OCI-LY1 (cell line): ENCODE measurements at regions not wholly inside any gene's neighbourhood (a gene's known extent, or its start where the extent isn't known, plus 50 kb on each side); places are given as distances from the start of the nearest gene placed in this dataset.

Experiments
- H2AFZ ChIP-seq: fragments of 200-600 bp; sonication (generic), shearing (Covaris generic); 2 replicates; pipeline ENCODE4 v1.6.0; 2014; ENCODE audit warnings: antibody characterized with exemption, mild to moderate bottlenecking, low read length
- H3F3A ChIP-seq: fragments of 200-600 bp; sonication (generic), shearing (Covaris generic); 2 replicates; pipeline ENCODE4 v1.6.0; 2014; ENCODE audit warnings: mild to moderate bottlenecking, antibody characterized with exemption, low read length, moderate library complexity; ENCODE audit not compliant: insufficient read depth
- H3K27ac ChIP-seq: fragments of 200-600 bp; sonication (generic); 2 replicates; pipeline ENCODE4 v1.5.1; 2014; ENCODE audit warnings: low read length, mixed run types, mild to moderate bottlenecking, low read depth; ENCODE audit not compliant: poor library complexity, severe bottlenecking
- H3K27me3 ChIP-seq: fragments of 200-600 bp; sonication (generic); 2 replicates; pipeline ENCODE4 v1.6.0; 2014; ENCODE audit warnings: antibody characterized with exemption, mild to moderate bottlenecking, low read length, moderate library complexity; ENCODE audit not compliant: insufficient read depth
- H3K36me3 ChIP-seq: fragments of 200-600 bp; sonication (generic); 2 replicates; pipeline ENCODE4 v1.6.1; 2014; ENCODE audit warnings: mild to moderate bottlenecking, antibody characterized with exemption, low read length, moderate library complexity, mixed read lengths; ENCODE audit not compliant: insufficient read depth
- H3K4me1 ChIP-seq: fragments of 200-600 bp; sonication (generic); 2 replicates; pipeline ENCODE4 v1.5.1; 2014; ENCODE audit warnings: mild to moderate bottlenecking, low read length, moderate library complexity; ENCODE audit not compliant: insufficient read depth, severe bottlenecking
- H3K4me2 ChIP-seq: fragments of 200-600 bp; sonication (generic), shearing (Covaris generic); 2 replicates; pipeline ENCODE4 v1.6.1; 2014; ENCODE audit warnings: low read length
- H3K4me3 ChIP-seq: fragments of 200-600 bp; sonication (generic); 2 replicates; pipeline ENCODE4 v1.5.1; 2014; ENCODE audit warnings: low read length, low read depth, mild to moderate bottlenecking, mixed read lengths; ENCODE audit not compliant: poor library complexity, severe bottlenecking
- H3K79me2 ChIP-seq: fragments of 200-600 bp; shearing (Covaris generic); 2 replicates; pipeline ENCODE4 v1.6.1; 2016; ENCODE audit warnings: mixed run types, low read length, mixed read lengths; ENCODE audit not compliant: insufficient read depth
- H3K9ac ChIP-seq: fragments of 200-600 bp; sonication (generic), shearing (Covaris generic); 2 replicates; pipeline ENCODE4 v1.6.1; 2014; ENCODE audit warnings: mild to moderate bottlenecking, low read length, mixed read lengths
- H3K9me2 ChIP-seq: fragments of 200-600 bp; sonication (generic), shearing (Covaris generic); 2 replicates; pipeline ENCODE4 v1.6.1; 2014; ENCODE audit warnings: low read depth, mild to moderate bottlenecking, low read length, mixed read lengths
- H3K9me3 ChIP-seq: fragments of 200-600 bp; shearing (Covaris generic); 2 replicates; pipeline ENCODE4 v1.6.1; 2014; ENCODE audit warnings: low read length, mixed read lengths
- H4K20me1 ChIP-seq: fragments of 200-600 bp; sonication (generic), shearing (Covaris generic); 2 replicates; pipeline ENCODE4 v1.6.0; 2016; ENCODE audit warnings: mild to moderate bottlenecking, low read length; ENCODE audit not compliant: insufficient read depth
- EZH2 ChIP-seq: fragments of 200-600 bp; sonication (generic), shearing (Covaris generic); IDR thresholded peaks from 2 replicates; pipeline ENCODE4 v1.8.0; 2017; ENCODE audit warnings: borderline replicate concordance, mixed run types, mild to moderate bottlenecking, antibody characterized with exemption, low read length, moderate library complexity, mixed read lengths
- TF ChIP-seq, protein P1 (sequence below): fragments of 200-600 bp; sonication (generic), shearing (Covaris generic); IDR thresholded peaks from 2 replicates; pipeline ENCODE4 v1.5.1; 2017; ENCODE audit warnings: mild to moderate bottlenecking, antibody characterized with exemption, low read length, moderate library complexity, mixed read lengths

GRCh38 chr17:34511265-34511664, 68.1 kb upstream of the TMEM132E start:
- Histone ChIP-seq H3K27me3 (no peaks in the 10 kb centered on the region), H3K4me3 (no peak overlapping the region)
- TF ChIP-seq, protein P1, sequence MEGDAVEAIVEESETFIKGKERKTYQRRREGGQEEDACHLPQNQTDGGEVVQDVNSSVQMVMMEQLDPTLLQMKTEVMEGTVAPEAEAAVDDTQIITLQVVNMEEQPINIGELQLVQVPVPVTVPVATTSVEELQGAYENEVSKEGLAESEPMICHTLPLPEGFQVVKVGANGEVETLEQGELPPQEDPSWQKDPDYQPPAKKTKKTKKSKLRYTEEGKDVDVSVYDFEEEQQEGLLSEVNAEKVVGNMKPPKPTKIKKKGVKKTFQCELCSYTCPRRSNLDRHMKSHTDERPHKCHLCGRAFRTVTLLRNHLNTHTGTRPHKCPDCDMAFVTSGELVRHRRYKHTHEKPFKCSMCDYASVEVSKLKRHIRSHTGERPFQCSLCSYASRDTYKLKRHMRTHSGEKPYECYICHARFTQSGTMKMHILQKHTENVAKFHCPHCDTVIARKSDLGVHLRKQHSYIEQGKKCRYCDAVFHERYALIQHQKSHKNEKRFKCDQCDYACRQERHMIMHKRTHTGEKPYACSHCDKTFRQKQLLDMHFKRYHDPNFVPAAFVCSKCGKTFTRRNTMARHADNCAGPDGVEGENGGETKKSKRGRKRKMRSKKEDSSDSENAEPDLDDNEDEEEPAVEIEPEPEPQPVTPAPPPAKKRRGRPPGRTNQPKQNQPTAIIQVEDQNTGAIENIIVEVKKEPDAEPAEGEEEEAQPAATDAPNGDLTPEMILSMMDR = no peak
- TF ChIP-seq EZH2 = no peak

GRCh38 chr17:34504814-34505484, 74.4 kb upstream of the TMEM132E start:
- H3K9me3 ChIP-seq = no peaks in the 10 kb centered on the region
- no peak for TF ChIP-seq EZH2
- TF ChIP-seq, protein P1 = no peak
- no peaks in the 10 kb centered on the region for H4K20me1 ChIP-seq
- no peaks in the 10 kb centered on the region for H3K79me2 ChIP-seq
- no peak overlapping the region for H3K4me2 ChIP-seq
- H3K36me3 ChIP-seq = no peaks in the 10 kb centered on the region
- H3K4me1 ChIP-seq = no peaks in the 10 kb centered on the region
- no peak overlapping the region for H2AFZ ChIP-seq
- H3K9ac ChIP-seq = no peak overlapping the region
- H3K27me3 ChIP-seq = no peaks in the 10 kb centered on the region
- H3F3A ChIP-seq = no peaks in the 10 kb centered on the region
- H3K9me2 ChIP-seq = no peaks in the 10 kb centered on the region
- no peak overlapping the region for H3K27ac ChIP-seq
- H3K4me3 ChIP-seq = no peak overlapping the region

More at GRCh38 chr17:34511265-34511664, 68.1 kb upstream of the TMEM132E start:
- no peak overlapping the region for H3K27ac ChIP-seq
- no peak overlapping the region for H3K4me2 ChIP-seq
- no peak overlapping the region for H3K9ac ChIP-seq
- H2AFZ ChIP-seq = no peak overlapping the region
- no peaks in the 10 kb centered on the region for H3K4me1 ChIP-seq
- no peaks in the 10 kb centered on the region for H3F3A ChIP-seq
- H3K9me2 ChIP-seq = no peaks in the 10 kb centered on the region
- H3K9me3 ChIP-seq = no peaks in the 10 kb centered on the region
- H4K20me1 ChIP-seq = no peaks in the 10 kb centered on the region
- no peaks in the 10 kb centered on the region for H3K79me2 ChIP-seq
- no peaks in the 10 kb centered on the region for H3K36me3 ChIP-seq

DNA sequence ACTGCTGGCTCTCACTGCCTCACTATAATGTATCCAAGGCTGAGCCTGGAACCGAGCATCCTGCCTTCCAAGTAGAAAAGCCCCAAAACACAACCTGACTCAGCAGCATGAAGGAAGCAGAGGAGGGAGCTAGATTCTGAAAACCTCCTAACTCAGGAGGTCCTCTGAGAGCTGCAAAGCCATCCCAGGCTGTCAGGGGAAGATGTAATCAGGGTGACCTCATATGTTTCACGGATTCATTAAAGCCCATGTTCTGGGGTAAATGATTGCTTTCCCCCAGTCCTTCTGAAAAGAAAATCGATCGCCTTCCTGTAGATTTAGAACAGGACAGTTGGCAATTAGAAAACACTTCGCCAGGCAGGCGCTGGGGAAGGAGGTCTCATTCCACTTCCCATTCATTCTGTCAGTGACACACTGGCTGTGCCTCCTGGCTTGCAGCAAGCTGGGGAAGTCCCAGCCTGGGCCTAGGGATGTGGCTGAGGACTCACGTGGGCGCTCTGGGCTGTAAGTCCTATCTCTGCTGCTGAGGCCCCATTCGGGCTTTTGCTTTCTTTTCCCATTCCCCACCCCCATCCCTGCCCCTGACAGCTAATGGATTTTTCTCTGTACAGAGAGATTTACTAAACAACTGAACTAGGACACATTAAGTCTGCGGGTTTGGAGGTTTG, 75.7 kb upstream of the TMEM132E start:
- no peaks in the 10 kb centered on the region for H3K9me2 ChIP-seq
- no peaks in the 10 kb centered on the region for H3K79me2 ChIP-seq
- no peak overlapping the region for H3K27ac ChIP-seq
- no peak overlapping the region for H3K4me2 ChIP-seq
- no peaks in the 10 kb centered on the region for H3K27me3 ChIP-seq
- H3F3A ChIP-seq = no peaks in the 10 kb centered on the region
- no peak overlapping the region for H3K9ac ChIP-seq
- no peak for TF ChIP-seq EZH2
- TF ChIP-seq, protein P1 = no peak
- H4K20me1 ChIP-seq = no peaks in the 10 kb centered on the region
- H3K4me3 ChIP-seq = no peak overlapping the region
- H3K4me1 ChIP-seq = no peaks in the 10 kb centered on the region
- no peaks in the 10 kb centered on the region for H3K36me3 ChIP-seq
- H2AFZ ChIP-seq = no peak overlapping the region
- no peaks in the 10 kb centered on the region for H3K9me3 ChIP-seq
